Gastroesophageal sphincter (tissue), 4 donors: ENCODE measurements at regions not wholly inside any gene's neighbourhood (a gene's known extent, or its start where the extent isn't known, plus 50 kb on each side); places are given as distances from the start of the nearest gene placed in this dataset.

Source experiments
- ATAC-seq: fragments of 150-250 bp; one replicate; pipeline ENCODE4 v1.9.1; 2016; ENCODE audit warnings: mild to moderate bottlenecking, moderate library complexity
- H3K27ac ChIP-seq, 4 donors: fragments of 200-600 bp; sonication (generic) in 3 of 4; 1 replicate in 3 of 4; 2 replicates in 1 of 4; pipeline ENCODE4 v1.5.1; 2016 to 2019
- H3K27me3 ChIP-seq: fragments of 200-600 bp; sonication (generic); one replicate; pipeline ENCODE4 v1.5.1; 2019
- H3K36me3 ChIP-seq, 2 donors: fragments of 200-600 bp; sonication (generic); one replicate each; pipeline ENCODE4 v1.5.1; 2019; ENCODE audit warnings: control low read depth in 1 of 2
- H3K4me1 ChIP-seq, 3 donors: fragments of 200-600 bp; sonication (generic); 1 replicate in 2 of 3; 2 replicates in 1 of 3; pipeline ENCODE4 v1.5.1; 2016 to 2019; ENCODE audit warnings: control low read depth in 2 of 3
- H3K4me3 ChIP-seq, 2 donors: fragments of 200-600 bp; sonication (generic); one replicate each; pipeline ENCODE4 v1.5.1; 2019; ENCODE audit warnings: mild to moderate bottlenecking in 1 of 2, moderate library complexity in 1 of 2
- H3K9me3 ChIP-seq, 3 donors: fragments of 200-600 bp; sonication (generic); one replicate each; pipeline ENCODE4 v1.5.1; 2017 to 2019; ENCODE audit warnings: control low read depth in 2 of 3
- CTCF ChIP-seq, 4 experiments: fragments of 200-600 bp in 2 of 4; fragments of 450-650 bp in 2 of 4; sonication (generic) in 1 of 4; IDR thresholded peaks; one replicate each; pipeline ENCODE4 v1.5.1; 2017 to 2019; ENCODE audit warnings: antibody characterized with exemption in 4 of 4, mild to moderate bottlenecking in 2 of 4, moderate library complexity in 2 of 4
- EP300 ChIP-seq: sonication (generic); formaldehyde crosslinking; IDR thresholded peaks from one replicate; pipeline ENCODE4 v1.6.1; 2017; ENCODE audit warnings: antibody characterized with exemption, mild to moderate bottlenecking
- POLR2A ChIP-seq, 2 donors: fragments of 450-650 bp; IDR thresholded peaks; one replicate each; pipeline ENCODE4 v1.6.1; 2017; ENCODE audit warnings: antibody characterized with exemption in 2 of 2, mild to moderate bottlenecking in 2 of 2, moderate library complexity in 1 of 2
- POLR2AphosphoS5 ChIP-seq: sonication (generic); formaldehyde crosslinking; IDR thresholded peaks from one replicate; pipeline ENCODE4 v1.6.1; 2017; ENCODE audit warnings: antibody characterized with exemption
- WGBS, 2 donors: methylation state at CpG; one replicate each; pipeline ENCODE4 v1.1.5; 2018; ENCODE audit warnings: low coverage in 1 of 2; 5-methylcytosine and 5-hydroxymethylcytosine counted together

GRCh38 chr12:123041811-123042655 is 61.6 kb downstream of the ARL6IP4 start:
- peak in 1 of 2 donors; percentile 16 for TF ChIP-seq POLR2A (IDR thresholded peaks at IDR 0.05)
- TF ChIP-seq POLR2AphosphoS5: peak; percentile 87
- no peak for TF ChIP-seq CTCF (IDR thresholded peaks at IDR 0.05)
- peak; percentile 76 for TF ChIP-seq EP300
- peaks cover 0 to 61% (median 27%) of the 10 kb centered on the region in 3 donors for H3K4me1 ChIP-seq
- H3K27me3 ChIP-seq: no peaks in the 10 kb centered on the region
- no peaks in the 10 kb centered on the region for H3K36me3 ChIP-seq
- H3K4me3 ChIP-seq: no peak overlapping the region
- 31 to 32% methylated on average over 4 to 15 of the region's 17 CpGs for WGBS, 2 donors
- peak; percentile 54 for ATAC-seq
- H3K9me3 ChIP-seq: no peaks in the 10 kb centered on the region
- H3K27ac ChIP-seq: peak overlapping the region; percentile 69 to 83 (median 72)

- H3K4me3 ChIP-seq: no peak overlapping the region
- no peaks in the 10 kb centered on the region for H3K27me3 ChIP-seq
- H3K4me1 ChIP-seq: peaks cover 0 to 59% (median 27%) of the 10 kb centered on the region in 3 donors
- TF ChIP-seq CTCF (IDR thresholded peaks at IDR 0.05): no peak
- TF ChIP-seq EP300: no peak
- TF ChIP-seq POLR2A (IDR thresholded peaks at IDR 0.05): no peak
- TF ChIP-seq POLR2AphosphoS5: no peak
- 88% methylated on average over 3 of the region's 3 CpGs; no CpG with 5 or more reads in 1 of the 2 donors for WGBS, 2 donors
- no peak for ATAC-seq
- no peaks in the 10 kb centered on the region for H3K9me3 ChIP-seq
- peak overlapping the region in 3 of 4 donors; percentile 71 to 83 (median 74) for H3K27ac ChIP-seq
- H3K36me3 ChIP-seq: no peaks in the 10 kb centered on the region
These were observed 60.6 kb downstream of the ARL6IP4 start for GRCh38 chr12:123041042-123041531.

GRCh38 chr12:123040106-123040505 is 59.6 kb downstream of the ARL6IP4 start:
- Histone ChIP-seq H3K27me3 (no peaks in the 10 kb centered on the region), H3K27ac (no peak overlapping the region), H3K4me3 (no peak overlapping the region), H3K36me3 (no peaks in the 10 kb centered on the region), H3K4me1 (peaks cover 0 to 55% (median 27%) of the 10 kb centered on the region in 3 donors), H3K9me3 (no peaks in the 10 kb centered on the region)
- 67 to 92% methylated on average over 2 of the region's 2 CpGs for WGBS, 2 donors
- TF ChIP-seq EP300: no peak
- no peak for TF ChIP-seq POLR2A (IDR thresholded peaks at IDR 0.05)
- ATAC-seq: no peak

GRCh38 chr12:123038966-123039365 is 58.5 kb downstream of the ARL6IP4 start:
- ATAC-seq: no peak
- Histone ChIP-seq H3K27me3 (no peaks in the 10 kb centered on the region), H3K9me3 (no peaks in the 10 kb centered on the region), H3K36me3 (peaks cover 0 to 5% of the 10 kb centered on the region in 2 donors), H3K4me3 (no peak overlapping the region), H3K27ac (no peak overlapping the region), H3K4me1 (peaks cover 0 to 54% (median 22%) of the 10 kb centered on the region in 3 donors)
- TF ChIP-seq POLR2AphosphoS5 (no peak), CTCF (IDR thresholded peaks at IDR 0.05) (no peak), POLR2A (IDR thresholded peaks at IDR 0.05) (no peak), EP300 (no peak)
- WGBS, 2 donors: 100% methylated on average over 5 of the region's 6 CpGs; no CpG with 5 or more reads in 1 of the 2 donors

- peaks cover 0 to 10% of the 10 kb centered on the region in 2 donors for H3K36me3 ChIP-seq
- H3K4me1 ChIP-seq: peaks cover 0 to 51% (median 17%) of the 10 kb centered on the region in 3 donors
- H3K27me3 ChIP-seq: no peaks in the 10 kb centered on the region
- ATAC-seq: no peak
- H3K27ac ChIP-seq: no peak overlapping the region
- no peak overlapping the region for H3K4me3 ChIP-seq
- H3K9me3 ChIP-seq: no peaks in the 10 kb centered on the region
- 82% methylated on average over 3 of the region's 7 CpGs; no CpG with 5 or more reads in 1 of the 2 donors for WGBS, 2 donors
- TF ChIP-seq POLR2A (IDR thresholded peaks at IDR 0.05) (no peak), CTCF (IDR thresholded peaks at IDR 0.05) (no peak), EP300 (no peak), POLR2AphosphoS5 (no peak)
These were observed 58.0 kb downstream of the ARL6IP4 start for GRCh38 chr12:123038486-123038885.
